Activated CD8-positive, alpha-beta T cell treated with anti-CD3 and anti-CD28 coated beads for 36 hours (primary cell): ENCODE measurements at regions not wholly inside any gene's neighbourhood (a gene's known extent, or its start where the extent isn't known, plus 50 kb on each side); places are given as distances from the start of the nearest gene placed in this dataset.

Experiments used
- ATAC-seq: fragments of 200-7000 bp; cut with Tn5 transposase; one replicate; pipeline ENCODE4 v1.10.0; 2021; ENCODE audit warnings: mild to moderate bottlenecking, moderate library complexity
- CTCF ChIA-PET: fragments of 350-600 bp; sonication (Branson Sonifier 250); formaldehyde crosslinking; loops from one replicate; lab custom pipeline; 2021; ENCODE audit warnings: antibody characterized with exemption; lab: Charles Lee
- POLR2A ChIA-PET: fragments of 350-600 bp; sonication (Branson Sonifier 250); formaldehyde crosslinking; loops from one replicate; lab custom pipeline; 2021; ENCODE audit warnings: antibody characterized with exemption; lab: Charles Lee
- DNase-seq: peaks from one replicate; pipeline ENCODE4 v3.0.0-alpha.2; 2020
- H3K27ac Mint-ChIP-seq: one replicate; pipeline ENCODE4 v1.8.0; 2021; ENCODE audit warnings: mild to moderate bottlenecking, mixed read lengths
- H3K27me3 Mint-ChIP-seq: one replicate; pipeline ENCODE4 v1.8.0; 2021; ENCODE audit warnings: mixed read lengths
- H3K36me3 Mint-ChIP-seq: one replicate; pipeline ENCODE4 v1.8.0; 2021; ENCODE audit warnings: low read depth, mixed read lengths
- H3K4me1 Mint-ChIP-seq: one replicate; pipeline ENCODE4 v1.8.0; 2021; ENCODE audit warnings: low read depth, mixed read lengths
- H3K4me3 Mint-ChIP-seq: one replicate; pipeline ENCODE4 v1.8.0; 2021; ENCODE audit warnings: mild to moderate bottlenecking, moderate library complexity, mixed read lengths
- H3K9me3 Mint-ChIP-seq: one replicate; pipeline ENCODE4 v1.8.0; 2021; ENCODE audit warnings: mixed read lengths
- intact Hi-C: fragments of 100-400 bp; cut with micrococcal nuclease; formaldehyde crosslinking; loops from one replicate; pipeline ENCODE4 v1.10.0; 2022
- TF ChIP-seq, protein P1 (sequence below): fragments of 200-600 bp; IDR thresholded peaks from one replicate; pipeline ENCODE4 v1.8.0; 2022; ENCODE audit warnings: antibody characterized with exemption, mild to moderate bottlenecking

DNA sequence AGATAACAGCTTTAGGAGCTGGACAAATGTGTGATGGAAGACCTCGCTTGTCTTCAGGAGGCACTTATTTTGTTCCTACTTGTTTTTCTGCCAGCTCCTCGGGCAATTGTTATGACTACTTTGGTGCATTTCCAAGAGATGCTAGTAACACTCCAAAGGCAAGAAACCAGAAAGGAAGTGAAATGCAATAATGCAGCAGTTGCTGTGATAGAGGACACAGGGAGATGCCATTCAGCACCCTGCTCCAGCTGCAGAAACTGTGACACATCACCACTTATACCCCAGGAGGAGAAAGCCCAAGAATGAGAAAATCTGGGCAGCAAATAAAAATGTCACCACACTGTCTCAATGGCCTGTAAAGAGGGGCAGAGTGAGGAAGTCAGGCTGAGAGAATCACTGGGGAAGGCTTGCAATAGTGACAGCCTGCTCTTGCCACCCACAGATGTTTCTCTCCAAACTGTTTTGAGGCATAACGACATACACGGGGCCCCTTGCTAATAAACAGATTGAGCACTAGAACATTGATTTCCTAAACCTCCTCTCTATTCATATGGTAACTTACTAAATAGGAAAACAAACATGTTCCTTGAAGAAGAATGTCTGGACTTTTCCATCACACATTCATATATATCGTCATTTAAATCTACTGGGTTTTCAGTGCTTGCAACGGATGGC, 195.5 kb upstream of the PRNP start:
- TF ChIP-seq, protein P1, sequence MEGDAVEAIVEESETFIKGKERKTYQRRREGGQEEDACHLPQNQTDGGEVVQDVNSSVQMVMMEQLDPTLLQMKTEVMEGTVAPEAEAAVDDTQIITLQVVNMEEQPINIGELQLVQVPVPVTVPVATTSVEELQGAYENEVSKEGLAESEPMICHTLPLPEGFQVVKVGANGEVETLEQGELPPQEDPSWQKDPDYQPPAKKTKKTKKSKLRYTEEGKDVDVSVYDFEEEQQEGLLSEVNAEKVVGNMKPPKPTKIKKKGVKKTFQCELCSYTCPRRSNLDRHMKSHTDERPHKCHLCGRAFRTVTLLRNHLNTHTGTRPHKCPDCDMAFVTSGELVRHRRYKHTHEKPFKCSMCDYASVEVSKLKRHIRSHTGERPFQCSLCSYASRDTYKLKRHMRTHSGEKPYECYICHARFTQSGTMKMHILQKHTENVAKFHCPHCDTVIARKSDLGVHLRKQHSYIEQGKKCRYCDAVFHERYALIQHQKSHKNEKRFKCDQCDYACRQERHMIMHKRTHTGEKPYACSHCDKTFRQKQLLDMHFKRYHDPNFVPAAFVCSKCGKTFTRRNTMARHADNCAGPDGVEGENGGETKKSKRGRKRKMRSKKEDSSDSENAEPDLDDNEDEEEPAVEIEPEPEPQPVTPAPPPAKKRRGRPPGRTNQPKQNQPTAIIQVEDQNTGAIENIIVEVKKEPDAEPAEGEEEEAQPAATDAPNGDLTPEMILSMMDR = no peak
- ATAC-seq = no peak
- Mint-ChIP-seq H3K9me3 (no peaks in the 10 kb centered on the region), H3K4me3 (no peak overlapping the region), H3K36me3 (no peaks in the 10 kb centered on the region), H3K4me1 (no peaks in the 10 kb centered on the region), H3K27me3 (peaks cover 14% of the 10 kb centered on the region), H3K27ac (no peak overlapping the region)
- intact Hi-C loops = no loop called here
- ChIA-PET POLR2A (no interaction called here), CTCF (no interaction called here)
- no peak for DNase-seq

DNA sequence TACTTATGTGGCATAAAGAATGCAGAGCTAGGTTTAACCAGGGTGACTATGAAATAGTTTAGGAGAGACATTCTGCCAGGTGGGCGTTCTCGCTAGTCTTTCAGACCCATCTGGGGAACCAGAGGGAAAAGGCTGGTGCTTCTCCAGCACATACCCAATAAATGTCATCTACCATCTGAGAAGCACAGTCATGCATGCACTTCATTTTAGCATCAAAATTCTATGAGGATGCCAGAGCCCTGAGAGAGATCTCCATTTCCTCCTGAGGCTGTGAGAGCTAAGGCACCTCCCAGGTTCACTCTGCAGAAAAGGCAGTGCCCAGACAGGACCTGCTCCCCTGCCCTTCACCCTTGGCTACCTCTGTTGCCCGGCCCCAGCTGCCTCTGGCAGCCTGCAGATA, 196.2 kb upstream of the PRNP start:
- Mint-ChIP-seq H3K36me3 (no peaks in the 10 kb centered on the region), H3K27ac (no peak overlapping the region), H3K4me3 (no peak overlapping the region), H3K27me3 (peaks cover 14% of the 10 kb centered on the region), H3K4me1 (no peaks in the 10 kb centered on the region), H3K9me3 (no peaks in the 10 kb centered on the region)
- no peak for DNase-seq
- ATAC-seq = no peak
- TF ChIP-seq, protein P1 = no peak
- POLR2A ChIA-PET = no interaction called here
- CTCF ChIA-PET = no interaction called here
- intact Hi-C loops = no loop called here

DNA sequence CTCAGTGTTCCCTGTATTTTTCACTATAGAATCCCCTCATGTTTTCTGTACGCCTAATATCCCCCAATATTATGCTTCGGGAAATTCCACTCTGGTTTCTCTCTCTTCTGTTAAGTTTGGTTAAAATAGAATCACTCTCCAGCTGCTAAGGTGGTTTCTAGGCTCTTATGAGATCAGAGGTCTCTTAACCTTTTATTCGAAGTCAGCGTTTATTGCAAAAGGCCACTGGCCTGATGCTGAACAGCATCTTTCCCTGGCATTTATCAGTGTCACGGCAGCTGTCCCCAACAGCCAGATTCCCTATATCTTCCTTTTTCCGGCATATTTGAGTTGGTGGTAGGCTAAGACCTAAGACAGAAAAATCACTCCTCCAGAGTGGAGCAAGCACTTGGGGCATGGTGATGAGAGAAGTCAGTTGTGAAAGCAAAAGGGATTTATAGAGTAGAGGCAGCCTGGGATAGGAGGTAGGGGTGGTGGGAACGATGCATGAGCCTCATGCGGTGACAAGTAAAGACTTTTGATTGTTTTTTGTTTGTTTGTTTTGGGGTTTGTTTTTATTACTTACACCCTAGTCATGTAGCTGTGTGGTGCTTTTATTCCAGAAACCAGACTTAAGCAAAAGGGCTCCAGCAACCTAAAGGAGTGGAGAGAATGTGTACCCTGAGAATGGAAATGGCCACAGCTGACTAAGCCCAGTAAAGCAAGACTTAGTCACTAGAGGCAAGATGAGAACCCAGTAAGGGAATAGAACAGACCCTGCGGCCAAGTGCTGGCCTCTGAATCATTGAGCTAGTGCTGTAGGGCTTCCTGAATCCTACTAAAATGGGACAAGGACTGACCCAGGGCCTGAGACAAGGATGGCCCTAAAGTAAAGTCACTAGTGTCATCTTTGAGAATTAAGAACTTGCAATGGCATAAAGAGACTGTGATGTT, 197.6 kb upstream of the PRNP start:
- Mint-ChIP-seq H3K4me3 (no peak overlapping the region), H3K4me1 (no peaks in the 10 kb centered on the region), H3K9me3 (no peaks in the 10 kb centered on the region), H3K36me3 (no peaks in the 10 kb centered on the region), H3K27ac (no peak overlapping the region), H3K27me3 (peaks cover 17% of the 10 kb centered on the region)
- ATAC-seq = no peak
- CTCF ChIA-PET = no interaction called here
- intact Hi-C loops = no loop called here
- POLR2A ChIA-PET = no interaction called here
- TF ChIP-seq, protein P1 = no peak
- DNase-seq = no peak

DNA sequence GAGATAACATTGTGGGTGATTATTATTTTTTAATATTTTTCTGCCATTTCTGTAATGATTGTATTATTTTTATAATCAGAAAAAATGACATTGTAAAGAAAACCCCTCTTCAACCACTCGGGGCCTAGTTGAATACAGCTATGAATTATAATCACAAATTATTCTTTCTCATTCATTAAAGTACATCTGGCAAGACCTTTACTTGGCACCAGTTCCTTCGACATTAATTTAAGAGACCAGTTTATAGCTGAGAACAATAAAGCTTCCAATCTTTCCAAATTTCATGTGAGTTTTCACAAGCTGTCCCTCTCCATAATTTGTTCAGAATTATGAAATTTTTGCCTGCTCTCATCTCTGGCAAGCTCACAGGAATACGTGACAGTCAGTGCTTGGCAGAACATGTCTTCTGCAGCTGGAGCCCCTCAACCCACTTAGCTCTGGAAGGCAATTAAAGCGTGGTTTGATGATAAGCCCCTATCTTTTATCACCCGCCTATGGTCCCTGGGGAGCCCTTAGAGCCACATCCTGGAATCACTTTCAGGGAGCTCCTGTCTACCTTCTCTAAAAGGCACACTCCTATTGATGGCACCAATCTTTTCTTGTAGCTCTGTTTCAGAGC, 201.8 kb upstream of the PRNP start:
- no peaks in the 10 kb centered on the region for H3K4me1 Mint-ChIP-seq
- H3K4me3 Mint-ChIP-seq = no peak overlapping the region
- POLR2A ChIA-PET = no interaction called here
- TF ChIP-seq, protein P1 = no peak
- CTCF ChIA-PET = no interaction called here
- DNase-seq (no peak), ATAC-seq (no peak)
- peaks cover 12% of the 10 kb centered on the region for H3K27me3 Mint-ChIP-seq
- intact Hi-C loops = no loop called here
- H3K36me3 Mint-ChIP-seq = no peaks in the 10 kb centered on the region
- no peak overlapping the region for H3K27ac Mint-ChIP-seq
- no peaks in the 10 kb centered on the region for H3K9me3 Mint-ChIP-seq

DNA sequence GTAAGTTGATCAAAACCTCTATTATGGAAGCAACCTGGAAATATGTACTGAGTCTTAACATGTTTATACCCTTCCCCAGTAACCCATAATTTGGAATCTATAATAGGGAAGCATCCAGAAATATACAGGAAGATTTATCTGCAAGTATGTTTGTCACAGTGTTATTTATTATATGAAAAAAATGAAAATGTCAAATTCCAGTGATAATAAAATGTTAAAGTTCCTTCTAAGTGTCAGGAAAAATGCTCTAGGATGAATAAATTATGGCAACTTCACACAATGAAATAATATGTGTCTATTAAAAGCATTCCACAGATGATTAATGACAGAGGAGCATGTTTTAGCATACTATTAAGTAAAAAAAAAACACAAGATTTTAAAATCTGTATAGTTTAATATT, 202.3 kb upstream of the PRNP start:
- no peaks in the 10 kb centered on the region for H3K36me3 Mint-ChIP-seq
- H3K27me3 Mint-ChIP-seq = peaks cover 12% of the 10 kb centered on the region
- TF ChIP-seq, protein P1 = no peak
- intact Hi-C loops = no loop called here
- H3K4me1 Mint-ChIP-seq = no peaks in the 10 kb centered on the region
- DNase-seq = no peak
- POLR2A ChIA-PET = no interaction called here
- no peaks in the 10 kb centered on the region for H3K9me3 Mint-ChIP-seq
- no peak overlapping the region for H3K27ac Mint-ChIP-seq
- ATAC-seq = no peak
- no peak overlapping the region for H3K4me3 Mint-ChIP-seq
- CTCF ChIA-PET = no interaction called here
